Nephron (organoid): ENCODE measurements at regions not wholly inside any gene's neighbourhood (a gene's known extent, or its start where the extent isn't known, plus 50 kb on each side); places are given as distances from the start of the nearest gene placed in this dataset.

Source experiments
- H3K27ac Mint-ChIP-seq, 3 experiments: 2 replicates each; pipeline ENCODE4 v1.8.0; 2020; ENCODE audit warnings: mixed read lengths in 3 of 3, mild to moderate bottlenecking in 2 of 3, moderate library complexity in 1 of 3
- H3K27me3 Mint-ChIP-seq: 2 replicates; pipeline ENCODE4 v1.8.0; 2021; ENCODE audit warnings: low read depth, mild to moderate bottlenecking, moderate library complexity, mixed read lengths
- H3K36me3 Mint-ChIP-seq: 2 replicates; pipeline ENCODE4 v1.8.0; 2020; ENCODE audit warnings: low read depth, mixed read lengths
- H3K4me1 Mint-ChIP-seq: 2 replicates; pipeline ENCODE4 v1.8.0; 2020; ENCODE audit warnings: mixed read lengths
- H3K4me3 Mint-ChIP-seq, 3 experiments: 2 replicates each; pipeline ENCODE4 v1.8.0; 2020; ENCODE audit warnings: mild to moderate bottlenecking in 3 of 3, mixed read lengths in 3 of 3, moderate library complexity in 2 of 3
- H3K9me3 Mint-ChIP-seq: 2 replicates; pipeline ENCODE4 v1.8.0; 2020; ENCODE audit warnings: mixed read lengths
- TF ChIP-seq, protein P1 (sequence below), 3 experiments: fragments of 200-600 bp; sonication (generic); IDR thresholded peaks; one replicate each; pipeline ENCODE4 v1.5.0; 2021; ENCODE audit warnings: antibody characterized with exemption in 3 of 3; ENCODE audit not compliant: unreplicated experiment in 3 of 3

DNA sequence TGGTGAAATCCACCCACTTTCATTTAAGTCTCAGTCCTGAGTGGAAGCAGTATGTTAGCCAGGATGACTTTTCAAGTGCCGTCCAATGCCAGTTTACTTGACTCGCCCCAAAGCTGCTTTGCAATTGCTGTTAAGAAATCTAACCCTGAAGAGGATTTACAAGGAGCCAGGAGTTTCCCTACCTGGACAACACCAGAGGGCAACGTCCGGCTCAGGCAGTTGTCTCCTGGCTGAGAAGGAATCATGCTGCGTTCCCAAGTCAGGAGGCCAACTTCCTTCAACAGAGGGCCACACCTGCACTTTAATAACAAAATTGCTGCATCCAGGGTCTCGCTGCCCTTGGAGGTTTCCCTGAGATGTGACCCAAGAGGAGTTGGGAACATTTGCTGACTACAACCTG lies 65.8 kb downstream of the BOD1 start:
- Mint-ChIP-seq H3K4me1 (peaks cover 23% of the 10 kb centered on the region), H3K27ac (no peak overlapping the region), H3K36me3 (no peaks in the 10 kb centered on the region), H3K9me3 (no peaks in the 10 kb centered on the region), H3K4me3 (no peak overlapping the region), H3K27me3 (peaks cover 25% of the 10 kb centered on the region)
- TF ChIP-seq, protein P1, sequence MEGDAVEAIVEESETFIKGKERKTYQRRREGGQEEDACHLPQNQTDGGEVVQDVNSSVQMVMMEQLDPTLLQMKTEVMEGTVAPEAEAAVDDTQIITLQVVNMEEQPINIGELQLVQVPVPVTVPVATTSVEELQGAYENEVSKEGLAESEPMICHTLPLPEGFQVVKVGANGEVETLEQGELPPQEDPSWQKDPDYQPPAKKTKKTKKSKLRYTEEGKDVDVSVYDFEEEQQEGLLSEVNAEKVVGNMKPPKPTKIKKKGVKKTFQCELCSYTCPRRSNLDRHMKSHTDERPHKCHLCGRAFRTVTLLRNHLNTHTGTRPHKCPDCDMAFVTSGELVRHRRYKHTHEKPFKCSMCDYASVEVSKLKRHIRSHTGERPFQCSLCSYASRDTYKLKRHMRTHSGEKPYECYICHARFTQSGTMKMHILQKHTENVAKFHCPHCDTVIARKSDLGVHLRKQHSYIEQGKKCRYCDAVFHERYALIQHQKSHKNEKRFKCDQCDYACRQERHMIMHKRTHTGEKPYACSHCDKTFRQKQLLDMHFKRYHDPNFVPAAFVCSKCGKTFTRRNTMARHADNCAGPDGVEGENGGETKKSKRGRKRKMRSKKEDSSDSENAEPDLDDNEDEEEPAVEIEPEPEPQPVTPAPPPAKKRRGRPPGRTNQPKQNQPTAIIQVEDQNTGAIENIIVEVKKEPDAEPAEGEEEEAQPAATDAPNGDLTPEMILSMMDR (IDR thresholded peaks at IDR 0.05; ENCODE audit: unreplicated experiment in 3 of 3) = no peak

DNA sequence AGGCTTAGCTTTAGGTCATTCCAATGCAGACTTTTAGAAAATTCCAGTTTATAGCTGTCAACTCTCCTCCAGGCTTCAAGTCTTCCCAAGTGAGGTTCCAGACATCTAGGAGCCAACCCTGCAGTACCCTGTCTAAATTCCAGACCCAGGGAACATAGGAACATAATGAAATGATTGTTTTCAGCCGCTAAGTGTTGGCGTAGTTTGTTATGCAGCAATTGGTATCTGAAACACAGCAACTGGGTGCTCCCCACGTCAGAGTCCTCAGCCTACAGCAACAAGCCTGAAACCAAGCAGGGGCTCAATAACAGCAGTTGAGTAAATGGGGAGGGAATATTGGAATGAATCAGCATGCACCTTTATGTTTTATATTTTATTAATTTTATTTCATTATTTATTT lies 66.8 kb downstream of the BOD1 start:
- peaks cover 19% of the 10 kb centered on the region for H3K4me1 Mint-ChIP-seq
- TF ChIP-seq, protein P1 (IDR thresholded peaks at IDR 0.05; ENCODE audit: unreplicated experiment in 3 of 3) = no peak
- peaks cover 24% of the 10 kb centered on the region for H3K27me3 Mint-ChIP-seq
- H3K4me3 Mint-ChIP-seq = no peak overlapping the region
- H3K36me3 Mint-ChIP-seq = no peaks in the 10 kb centered on the region
- H3K27ac Mint-ChIP-seq = no peak overlapping the region
- no peaks in the 10 kb centered on the region for H3K9me3 Mint-ChIP-seq

DNA sequence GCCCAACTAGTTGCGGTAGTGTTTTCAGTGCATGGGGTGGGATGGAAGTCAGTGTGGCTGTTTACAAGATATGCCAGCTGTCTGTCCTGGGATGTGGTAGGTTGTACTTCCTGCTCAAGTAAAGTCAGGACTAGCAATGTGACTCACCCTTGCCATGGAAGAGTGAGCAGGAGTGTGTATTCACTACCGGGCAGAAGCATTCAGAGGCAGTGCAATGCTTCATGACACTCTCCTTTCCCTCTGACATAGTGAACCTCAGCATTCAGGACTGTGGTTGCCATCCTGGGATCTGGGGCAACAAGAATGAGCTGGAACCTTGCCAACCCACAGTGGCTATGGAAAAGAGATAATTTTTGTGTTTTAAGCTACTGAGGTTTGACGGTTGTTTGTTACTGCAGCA lies 68.9 kb downstream of the BOD1 start:
- Mint-ChIP-seq H3K36me3 (no peaks in the 10 kb centered on the region), H3K27me3 (peaks cover 15% of the 10 kb centered on the region), H3K27ac (no peak overlapping the region), H3K9me3 (no peaks in the 10 kb centered on the region), H3K4me3 (no peak overlapping the region), H3K4me1 (peaks cover 7% of the 10 kb centered on the region)
- TF ChIP-seq, protein P1 (IDR thresholded peaks at IDR 0.05; ENCODE audit: unreplicated experiment in 3 of 3) = no peak

DNA sequence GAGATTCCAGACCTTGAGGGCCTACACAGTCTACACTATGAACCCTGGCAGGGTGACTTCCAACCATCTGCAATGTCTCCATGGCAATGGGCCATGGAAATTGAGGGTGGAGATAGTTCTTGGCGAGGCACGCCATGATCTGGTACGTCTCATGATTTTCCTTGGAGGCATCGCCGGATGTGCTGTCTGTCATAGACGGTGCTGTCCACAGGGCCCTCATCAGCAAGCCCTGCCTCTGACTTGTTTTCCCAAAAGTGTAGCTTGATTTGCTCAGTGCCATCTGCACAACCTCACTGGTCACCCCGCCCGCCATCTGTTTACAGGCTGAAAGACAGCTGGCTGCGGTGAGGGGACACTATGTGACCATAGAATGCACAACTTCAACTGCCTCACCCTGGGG lies 73.5 kb downstream of the BOD1 start:
- H3K4me1 Mint-ChIP-seq = no peaks in the 10 kb centered on the region

DNA sequence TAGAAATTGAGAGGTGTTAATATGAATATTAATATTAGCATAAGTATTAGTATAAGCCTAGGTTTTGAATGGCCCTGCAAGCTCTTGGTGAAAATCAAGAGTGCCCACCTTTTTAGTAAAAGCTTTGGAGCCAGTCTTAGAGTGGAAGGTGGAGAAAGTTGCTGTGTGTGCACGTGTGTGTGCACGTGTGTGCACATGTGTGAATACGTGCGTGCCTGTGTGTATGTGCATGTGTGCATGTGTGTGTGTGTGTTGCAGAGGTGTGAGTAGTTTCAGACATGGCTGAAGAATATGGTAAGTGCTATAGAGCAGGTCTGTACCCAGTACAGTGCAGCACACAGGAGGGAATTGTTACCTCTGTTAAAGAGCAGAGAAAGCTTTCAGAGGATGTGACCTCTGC lies 74.3 kb downstream of the BOD1 start:
- Mint-ChIP-seq H3K4me1 (no peaks in the 10 kb centered on the region), H3K27me3 (peaks cover 10% of the 10 kb centered on the region), H3K4me3 (no peak overlapping the region), H3K9me3 (no peaks in the 10 kb centered on the region), H3K27ac (no peak overlapping the region), H3K36me3 (no peaks in the 10 kb centered on the region)
- TF ChIP-seq, protein P1 (IDR thresholded peaks at IDR 0.05; ENCODE audit: unreplicated experiment in 3 of 3) = no peak

More for the DNA sequence above, 73.5 kb downstream of the BOD1 start:
- Mint-ChIP-seq H3K4me3 (no peak overlapping the region), H3K36me3 (no peaks in the 10 kb centered on the region), H3K9me3 (no peaks in the 10 kb centered on the region), H3K27me3 (peaks cover 15% of the 10 kb centered on the region), H3K27ac (no peak overlapping the region)
- TF ChIP-seq, protein P1 (IDR thresholded peaks at IDR 0.05; ENCODE audit: unreplicated experiment in 3 of 3) = no peak

DNA sequence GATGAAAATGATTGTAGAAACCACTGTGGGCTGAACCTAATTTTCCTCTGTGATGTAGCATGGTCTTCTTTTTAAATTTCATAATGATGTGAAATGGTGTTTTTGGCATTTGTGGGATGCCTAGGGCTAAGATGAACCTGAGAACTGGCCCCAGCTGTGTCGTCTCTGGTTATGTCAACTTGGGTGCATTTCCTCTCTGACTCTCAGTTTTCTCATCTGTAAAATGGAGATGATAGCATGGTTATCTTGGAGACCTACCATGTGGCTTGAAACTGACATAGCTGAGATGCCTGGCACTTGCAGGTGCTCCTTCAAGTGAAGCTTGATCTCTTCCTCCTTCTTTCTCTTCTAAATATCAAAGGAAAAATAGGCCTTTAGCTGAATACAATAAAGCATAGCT lies 77.8 kb downstream of the BOD1 start:
- no peak overlapping the region for H3K27ac Mint-ChIP-seq
- no peak overlapping the region for H3K4me3 Mint-ChIP-seq
- H3K27me3 Mint-ChIP-seq = peaks cover 16% of the 10 kb centered on the region

More for the DNA sequence above, 77.8 kb downstream of the BOD1 start:
- Mint-ChIP-seq H3K36me3 (no peaks in the 10 kb centered on the region), H3K4me1 (no peaks in the 10 kb centered on the region), H3K9me3 (no peaks in the 10 kb centered on the region)
- TF ChIP-seq, protein P1 (IDR thresholded peaks at IDR 0.05; ENCODE audit: unreplicated experiment in 3 of 3) = no peak
